DND-41 (cell line): ENCODE measurements at regions not wholly inside any gene's neighbourhood (a gene's known extent, or its start where the extent isn't known, plus 50 kb on each side); places are given as distances from the start of the nearest gene placed in this dataset.

Source experiments
- CTCF ChIP-seq: IDR thresholded peaks from 2 replicates; pipeline ENCODE4 v1.5.1; 2012; ENCODE audit warnings: borderline replicate concordance, low read length, moderate library complexity, mild to moderate bottlenecking; ENCODE audit not compliant: poor library complexity, severe bottlenecking; ENCODE audit errors: extremely low read depth
- EZH2 ChIP-seq: IDR thresholded peaks from 3 replicates; pipeline ENCODE4 v1.6.1; 2012; ENCODE audit warnings: borderline replicate concordance, low read depth, mild to moderate bottlenecking, moderate library complexity, low read length, inconsistent platforms; ENCODE audit not compliant: severe bottlenecking

DNA sequence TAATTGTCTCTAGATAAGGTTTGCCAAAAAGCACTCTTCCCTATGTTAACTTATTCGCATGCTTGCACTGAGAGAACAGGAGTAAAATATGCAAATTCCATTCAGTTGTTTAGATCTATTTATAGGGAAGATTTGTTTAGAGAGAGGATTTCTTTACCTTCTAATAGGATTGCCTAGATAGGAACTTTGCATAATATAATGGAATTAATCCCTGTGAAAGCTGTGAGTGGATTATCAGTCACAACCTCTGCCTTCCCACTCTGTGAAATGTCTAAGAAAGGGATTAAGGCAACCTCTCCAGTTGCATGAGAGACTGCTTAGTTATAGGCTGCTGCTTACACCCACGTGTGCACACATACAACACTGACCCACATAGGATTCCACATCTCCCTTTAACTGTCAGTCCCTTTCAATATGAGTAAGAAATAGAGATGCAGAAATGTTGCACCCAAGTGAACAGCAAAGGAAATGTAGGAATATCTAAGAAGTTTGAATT is 83.2 kb downstream of the ALG10B start:
- TF ChIP-seq CTCF (no peak), EZH2 (no peak)
